ENCODE measurements at regions not wholly inside any gene's neighbourhood (a gene's known extent, or its start where the extent isn't known, plus 50 kb on each side); places are given as distances from the start of the nearest gene placed in this dataset.
A peak's percentile ranks its signal among the peaks of the same experiment; 100 is the strongest.

DNA sequence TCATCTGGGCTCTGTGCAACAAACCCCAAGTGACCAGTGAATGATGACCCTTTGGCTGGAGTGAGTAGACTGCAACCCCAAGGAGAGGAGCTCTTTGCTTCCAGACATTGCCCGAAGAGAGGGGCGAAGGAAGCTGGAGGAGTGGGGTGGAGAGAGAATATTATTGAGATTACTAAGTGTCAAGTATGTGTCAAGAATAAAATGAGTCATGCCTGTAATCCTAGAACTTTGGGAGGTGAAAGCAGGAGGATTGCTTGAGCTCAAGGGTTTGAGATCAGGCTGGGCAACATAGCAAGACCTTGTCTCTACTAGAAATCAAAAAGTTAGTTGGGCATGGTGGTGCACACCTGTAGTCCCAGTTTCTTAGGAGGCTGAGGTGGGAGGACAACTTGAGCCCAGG is 142.0 kb upstream of the CCL2 start:
- DNase-seq: no peak

DNA sequence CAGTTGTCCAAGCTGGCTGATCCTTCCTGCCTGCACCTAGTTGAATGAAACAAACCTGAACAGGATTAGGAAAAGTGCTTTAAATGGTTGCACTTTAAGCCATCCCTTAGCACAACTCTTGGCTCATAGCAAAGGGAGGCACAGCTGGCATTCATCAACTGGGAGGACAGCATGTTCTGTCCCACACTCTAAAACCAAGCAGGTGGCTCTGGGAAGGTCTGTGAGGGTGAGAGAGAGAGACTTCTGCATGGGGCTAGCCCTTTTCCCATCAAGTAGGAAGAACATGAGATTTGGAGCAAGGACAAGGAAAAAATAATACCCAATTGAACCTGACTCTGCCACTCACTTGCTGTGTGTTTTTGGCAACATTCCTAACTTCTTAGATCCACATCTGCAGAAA is 140.9 kb upstream of the CCL2 start:
- no peak for DNase-seq

DNA sequence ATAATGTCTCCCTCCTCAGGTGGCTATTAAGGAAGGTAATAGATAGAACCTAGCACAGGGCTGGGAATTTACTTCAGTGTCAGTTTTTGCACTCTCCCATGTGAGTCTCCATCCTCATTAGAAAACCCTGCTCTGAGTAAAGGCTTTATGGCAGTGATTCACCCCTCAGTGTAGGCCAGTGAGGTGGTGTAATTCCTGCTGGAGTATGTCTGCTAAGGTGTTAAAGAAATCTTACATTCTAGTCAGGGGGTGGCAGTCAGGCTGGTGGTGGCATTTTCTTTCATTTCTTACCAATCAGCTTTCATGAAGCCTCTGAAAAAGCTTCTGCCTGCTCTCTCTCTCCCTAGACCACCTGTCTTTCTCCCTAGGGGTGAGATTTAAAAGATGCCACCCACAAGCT is 138.8 kb upstream of the CCL2 start:
- no peak for DNase-seq

- DNase-seq: no peak
These were observed 137.8 kb upstream of the CCL2 start for GRCh38 chr17:34117332-34117731.

- DNase-seq: no peak
These were observed 137.3 kb upstream of the CCL2 start for GRCh38 chr17:34117811-34118210.

GRCh38 chr17:34118564-34118963 is 136.5 kb upstream of the CCL2 start:
- DNase-seq: no peak

DNA sequence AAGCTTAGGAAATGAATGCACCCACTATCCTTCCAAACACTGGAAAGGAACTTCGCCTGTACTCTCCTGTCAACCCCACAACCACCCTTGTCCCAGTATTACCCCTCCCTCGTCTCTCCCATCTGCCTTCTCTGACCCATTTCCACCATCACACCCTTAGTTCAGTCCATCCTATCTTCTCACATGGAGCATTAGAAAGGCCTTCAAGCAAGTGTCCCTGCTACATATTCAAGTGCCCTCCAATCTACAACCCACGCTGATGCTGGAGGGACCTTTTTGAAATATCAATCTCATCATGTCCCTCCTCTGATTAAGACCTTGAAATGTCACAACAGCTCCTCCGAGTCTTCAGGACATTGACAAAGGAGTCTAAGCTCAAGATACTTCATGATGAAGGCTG is 133.8 kb upstream of the CCL2 start:
- DNase-seq: no peak

DNA sequence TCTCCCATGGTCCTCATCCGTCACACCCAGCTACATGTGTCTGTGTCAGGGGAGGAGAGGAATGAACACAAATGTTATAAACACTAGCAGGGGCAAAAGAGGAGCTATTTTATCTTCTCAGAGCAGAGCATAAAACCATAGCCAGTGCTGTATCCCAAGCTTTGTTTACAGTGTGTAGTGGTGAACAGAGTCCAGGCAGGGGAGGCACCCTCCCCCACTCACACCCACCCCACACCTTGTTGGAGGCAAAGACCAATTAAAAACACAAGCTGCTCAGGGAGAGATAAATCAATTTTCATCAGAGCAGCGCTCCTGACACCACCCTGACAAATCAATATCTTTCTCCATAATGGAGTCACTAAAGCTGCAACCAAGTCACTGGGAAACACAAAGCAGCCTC is 132.6 kb upstream of the CCL2 start:
- no peak for DNase-seq

DNA sequence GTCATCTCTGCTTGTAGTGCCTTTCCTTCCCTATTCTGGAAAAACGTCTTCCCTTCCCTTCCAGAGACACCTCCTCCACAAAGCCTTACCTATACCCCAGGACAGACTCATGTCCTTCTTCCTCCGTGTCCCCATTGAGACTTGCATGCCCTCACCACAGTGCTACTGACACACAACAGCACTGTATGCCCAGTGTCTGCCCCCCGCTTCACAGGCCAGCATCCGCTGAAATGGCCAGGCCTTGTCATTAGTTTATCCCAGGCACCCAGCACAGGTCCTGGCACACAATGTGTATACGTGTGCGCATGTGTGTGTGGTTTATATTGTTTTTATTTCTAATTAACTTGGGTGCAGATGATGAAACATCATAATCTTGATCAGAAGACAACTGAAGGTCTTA is 130.1 kb upstream of the CCL2 start:
- no peak for DNase-seq

- no peak for DNase-seq
These were observed 129.2 kb upstream of the CCL2 start for GRCh38 chr17:34125921-34126320.

GRCh38 chr17:34126496-34126895 is 128.6 kb upstream of the CCL2 start:
- DNase-seq: no peak

DNA sequence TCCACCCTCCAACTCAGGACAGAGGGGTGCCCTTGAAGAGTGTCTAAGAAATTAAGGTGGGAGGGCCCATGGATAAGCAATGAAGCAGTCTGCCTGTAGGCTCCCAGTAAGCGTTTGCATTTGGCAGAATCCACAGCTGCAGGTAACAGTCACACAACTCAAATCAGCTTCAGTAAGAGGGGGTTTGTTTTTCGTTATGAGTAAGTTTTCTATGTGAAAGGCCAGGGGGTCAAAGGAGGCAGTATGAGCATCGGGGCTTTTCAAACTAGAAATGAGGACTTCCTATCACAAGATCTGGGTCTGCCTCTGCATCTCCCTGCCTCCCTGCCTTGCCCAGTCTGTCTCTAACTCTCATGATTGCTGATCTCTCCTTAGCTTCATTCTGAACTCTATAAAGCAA is 128.1 kb upstream of the CCL2 start:
- DNase-seq: no peak

DNA sequence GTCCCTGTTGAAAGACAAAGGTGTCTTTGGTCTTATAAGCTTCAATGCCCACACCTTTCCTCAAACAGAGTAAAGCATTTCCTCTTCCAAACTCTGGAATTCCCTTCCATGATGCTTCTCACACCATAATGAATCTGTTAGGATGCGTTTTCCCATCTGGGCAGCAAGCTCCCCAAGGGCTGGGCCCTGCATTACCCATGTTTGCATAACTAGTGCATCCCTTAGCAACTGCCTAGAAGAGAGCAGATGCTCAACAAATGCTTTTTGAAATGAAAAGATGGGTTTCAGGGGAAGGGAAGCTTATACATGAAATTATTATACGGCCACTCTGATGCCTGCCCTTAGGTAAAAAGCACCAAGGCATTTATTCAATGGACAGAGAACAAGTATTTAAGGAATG is 124.5 kb upstream of the CCL2 start:
- no peak for DNase-seq

DNA sequence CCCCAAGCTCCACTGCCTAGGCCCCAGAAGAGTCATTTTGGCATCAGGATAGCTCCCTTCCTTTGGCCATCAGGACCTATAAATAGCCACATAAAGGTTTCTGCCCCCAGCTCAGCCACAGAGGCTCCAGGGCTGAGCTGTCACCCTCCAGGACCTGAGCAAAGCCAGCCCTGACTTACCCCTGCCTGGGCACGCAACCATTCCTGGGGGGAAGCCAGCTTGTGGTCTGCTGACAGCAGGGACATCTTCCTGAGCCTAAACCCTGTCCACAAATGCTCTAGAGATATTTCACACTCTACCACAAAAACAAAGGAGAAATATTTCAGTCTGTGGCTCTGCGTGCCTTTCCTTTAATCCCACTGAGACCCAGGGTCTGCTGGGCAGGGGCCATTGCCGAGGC is 123.7 kb upstream of the CCL2 start:
- DNase-seq: no peak

DNA sequence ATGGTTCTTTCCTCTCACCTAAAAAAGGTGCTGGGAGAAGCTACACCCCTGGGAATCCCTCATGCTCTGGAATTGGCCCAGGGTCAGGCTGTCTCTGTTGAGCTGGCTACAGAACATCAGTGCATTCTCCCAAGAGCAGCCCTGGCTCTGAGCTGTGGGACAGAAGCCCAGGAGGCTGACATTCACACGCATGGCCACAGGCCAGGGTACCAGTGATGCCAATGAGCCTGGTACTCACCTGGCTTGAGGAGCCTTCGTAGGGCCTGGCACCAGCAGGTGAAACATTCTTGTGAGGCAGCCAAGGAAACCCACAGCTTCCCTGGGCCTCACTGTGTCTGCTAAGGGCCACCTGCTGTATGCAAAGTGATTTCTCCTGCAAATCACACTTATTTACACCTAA is 121.7 kb upstream of the CCL2 start:
- DNase-seq: no peak

DNA sequence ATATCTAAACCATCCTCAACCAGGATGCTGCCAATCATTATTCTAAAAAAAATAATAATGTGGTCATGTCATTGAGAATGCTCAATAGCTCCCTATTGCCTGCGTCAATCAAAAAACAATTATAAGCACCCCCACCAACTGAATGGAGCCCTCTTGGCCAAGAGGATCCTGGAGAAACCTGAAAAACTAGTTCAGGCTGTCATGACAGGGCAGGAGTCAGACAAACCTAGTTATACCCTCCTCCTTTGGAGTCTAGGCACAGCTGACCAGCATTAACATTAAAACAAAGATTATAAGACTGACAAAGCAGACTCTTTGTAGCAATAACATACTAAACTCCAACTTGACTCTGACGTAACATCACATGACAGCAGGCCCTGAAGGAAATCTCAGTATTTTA is 119.2 kb upstream of the CCL2 start:
- peak; percentile 1 for DNase-seq

DNA sequence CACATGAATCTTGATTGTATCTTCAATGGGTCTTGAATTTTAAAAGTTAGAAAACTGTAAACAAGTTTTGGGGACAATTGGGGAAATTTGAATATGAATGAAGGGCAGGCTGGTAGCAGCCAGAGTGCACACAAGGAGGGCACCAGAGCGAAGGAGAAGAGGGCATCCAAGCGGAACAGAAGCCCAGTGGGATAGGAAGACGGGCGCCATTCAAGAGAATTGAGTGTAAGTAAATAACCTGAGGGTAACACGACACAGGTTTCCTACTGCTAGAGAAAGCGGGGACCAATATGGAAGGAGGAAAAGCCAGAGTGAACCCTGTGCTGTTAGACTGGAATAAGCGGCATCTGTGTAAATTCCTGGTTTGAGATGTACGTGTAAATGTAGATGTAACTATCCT is 115.1 kb upstream of the CCL2 start:
- no peak for DNase-seq

GRCh38 chr17:34141590-34141989 is 113.5 kb upstream of the CCL2 start:
- DNase-seq: no peak

DNA sequence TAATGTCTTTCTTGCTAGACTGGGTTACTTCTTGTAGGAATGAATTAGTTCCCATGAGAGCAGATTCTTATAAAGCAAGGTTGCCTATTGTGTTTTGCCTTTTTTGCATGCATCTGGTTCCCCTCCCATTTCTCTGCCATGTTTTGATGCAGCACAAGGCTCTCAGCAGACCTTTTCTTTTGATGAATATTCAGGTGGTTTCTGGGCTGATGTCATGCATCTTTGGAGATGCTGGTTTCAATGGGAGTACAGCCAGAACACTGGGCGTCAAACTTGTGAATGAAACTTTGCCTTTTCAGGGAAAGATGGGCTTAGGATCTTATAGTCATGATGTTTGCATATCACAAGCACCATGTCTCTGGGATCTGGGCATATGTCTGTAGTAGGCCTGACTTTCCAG is 111.7 kb upstream of the CCL2 start:
- no peak for DNase-seq

GRCh38 chr17:34146440-34147043 is 108.5 kb upstream of the CCL2 start:
- peak; percentile 49 for DNase-seq

- no peak for DNase-seq
These were observed 104.0 kb upstream of the CCL2 start for GRCh38 chr17:34151102-34151501.

GRCh38 chr17:34153991-34154390 is 101.1 kb upstream of the CCL2 start:
- DNase-seq: no peak

DNA sequence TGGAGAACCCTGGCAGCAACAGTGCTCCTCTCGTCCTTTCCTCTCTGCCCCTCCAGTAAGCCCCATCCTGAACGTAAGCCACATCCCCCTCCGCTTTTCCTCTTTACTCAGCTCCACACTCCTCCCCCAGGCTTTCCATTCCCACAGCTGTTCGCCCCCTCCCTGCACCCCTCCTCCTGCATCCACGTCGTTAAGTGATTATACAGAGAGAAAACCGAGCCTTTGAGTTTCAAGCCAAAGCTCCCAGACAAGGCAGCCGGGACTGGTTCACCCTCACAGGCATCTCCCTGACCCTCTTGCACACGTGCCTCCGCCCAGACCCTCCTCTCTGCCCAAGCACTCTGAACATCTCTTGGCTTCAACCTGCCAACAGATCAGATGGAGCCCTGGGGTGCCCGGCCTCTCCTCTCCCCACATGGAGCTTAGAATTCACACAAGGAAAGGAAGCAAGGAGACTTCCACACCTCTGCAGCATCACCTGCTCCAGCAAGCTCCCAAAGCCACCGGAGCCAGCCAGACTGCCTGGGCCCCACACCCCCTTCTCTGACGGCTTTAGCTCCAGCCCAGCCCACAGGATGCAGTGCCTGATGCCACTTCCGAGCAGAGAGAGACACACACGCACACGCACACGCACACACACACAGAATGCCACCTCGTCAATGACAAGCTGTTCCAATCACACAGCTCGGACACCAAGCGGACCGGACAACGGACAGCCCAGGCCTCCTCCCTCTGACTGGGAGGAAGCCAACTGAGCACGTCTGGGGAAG is 99.9 kb upstream of the CCL2 start:
- no peak for DNase-seq

GRCh38 chr17:34155947-34156346 is 99.1 kb upstream of the CCL2 start:
- DNase-seq: no peak

DNA sequence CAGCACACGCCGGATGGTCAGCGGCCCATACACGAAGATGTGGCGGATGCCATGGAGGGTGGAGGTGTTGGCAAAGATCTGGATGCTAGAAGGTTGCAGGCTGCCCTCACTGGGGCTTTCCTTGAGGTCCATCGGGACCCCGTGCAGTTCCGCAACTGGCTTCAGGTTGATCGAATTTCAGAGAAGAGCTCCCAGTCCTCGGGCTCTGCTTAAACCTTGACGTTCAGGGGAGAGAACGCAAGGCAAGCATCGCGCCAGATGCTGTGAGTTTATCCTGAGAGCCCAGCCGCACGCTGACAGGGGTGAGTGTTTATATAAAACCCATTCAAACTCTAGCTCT is 98.7 kb upstream of the CCL2 start:
- DNase-seq: no peak
